Activated naive CD4-positive, alpha-beta T cell treated with Interleukin-2 at 50 U/mL for 16 hours (primary cell): ENCODE measurements at regions not wholly inside any gene's neighbourhood (a gene's known extent, or its start where the extent isn't known, plus 50 kb on each side); places are given as distances from the start of the nearest gene placed in this dataset.
"Not testable (repeated sequence)": the region's sequence is repeated elsewhere in the genome, so short reads cannot be mapped to it uniquely, and the experiment has no call there.

Experiments
- DNase-seq: peaks from one replicate; pipeline ENCODE4 v3.0.0-alpha.2; 2020

DNA sequence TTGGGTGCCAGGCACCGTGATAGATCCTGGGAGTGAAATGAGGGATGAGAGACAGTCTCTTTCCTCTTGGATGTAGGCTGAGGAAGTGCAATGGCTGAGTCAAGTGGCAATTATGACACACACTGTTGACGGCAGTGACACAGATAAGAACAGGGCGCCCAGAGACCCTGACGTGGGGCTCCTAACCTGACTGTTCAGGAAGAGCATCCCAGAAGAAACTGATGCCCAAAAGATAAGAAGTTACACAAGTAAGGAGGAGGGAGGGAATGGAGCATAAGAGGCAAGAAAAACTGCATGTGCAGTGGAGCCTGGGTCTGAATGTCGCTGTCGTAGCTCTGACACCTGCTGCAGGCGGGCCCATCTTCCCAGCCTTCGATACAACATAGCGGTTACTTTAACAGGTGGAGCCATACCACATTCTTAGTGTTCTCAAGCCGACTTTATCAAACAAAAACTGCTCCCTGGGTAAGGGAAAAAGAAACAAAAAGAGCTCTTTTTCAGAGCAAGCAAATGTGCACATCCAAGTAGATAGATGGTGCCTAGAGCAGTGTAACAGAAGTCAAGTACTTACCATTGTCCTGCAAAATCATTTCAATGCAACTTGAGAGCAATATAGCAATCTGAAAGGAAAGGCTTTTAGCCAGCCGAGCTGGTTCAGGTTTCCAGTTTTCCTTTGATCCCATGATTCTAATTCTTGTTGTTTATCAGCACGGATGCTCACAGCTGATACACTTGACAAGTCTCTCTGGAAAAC lies 463.9 kb upstream of the JARID2 start:
- no peak for DNase-seq

DNA sequence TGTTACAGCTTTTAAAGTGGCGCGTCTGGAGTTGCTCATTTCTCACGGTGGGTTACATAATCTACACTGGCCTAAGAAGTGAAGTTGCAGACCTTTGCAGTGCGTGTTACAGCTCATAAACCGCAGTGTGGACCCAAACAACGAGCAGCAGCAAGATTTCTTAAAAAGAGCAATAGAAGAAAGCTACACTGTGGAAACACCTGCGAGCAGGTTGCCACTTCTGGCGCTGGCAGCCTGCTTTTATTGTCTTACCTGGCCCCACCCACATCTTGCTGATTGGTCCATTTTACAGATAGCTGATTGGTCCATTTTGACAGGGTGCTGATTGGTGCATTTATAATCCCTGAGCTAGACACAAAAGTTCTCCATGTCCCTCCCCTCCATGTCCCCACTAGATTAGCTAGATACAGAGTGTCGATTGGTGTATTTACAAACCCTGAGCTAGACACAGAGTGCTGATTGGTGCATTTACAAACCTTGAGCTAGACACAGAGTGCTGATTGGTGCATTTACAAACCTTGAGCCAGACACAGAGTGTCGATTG lies 462.9 kb upstream of the JARID2 start:
- not testable (repeated sequence) for DNase-seq

- no peak for DNase-seq
Observed at GRCh38 chr6:14783594-14783993, 462.3 kb upstream of the JARID2 start.

DNA sequence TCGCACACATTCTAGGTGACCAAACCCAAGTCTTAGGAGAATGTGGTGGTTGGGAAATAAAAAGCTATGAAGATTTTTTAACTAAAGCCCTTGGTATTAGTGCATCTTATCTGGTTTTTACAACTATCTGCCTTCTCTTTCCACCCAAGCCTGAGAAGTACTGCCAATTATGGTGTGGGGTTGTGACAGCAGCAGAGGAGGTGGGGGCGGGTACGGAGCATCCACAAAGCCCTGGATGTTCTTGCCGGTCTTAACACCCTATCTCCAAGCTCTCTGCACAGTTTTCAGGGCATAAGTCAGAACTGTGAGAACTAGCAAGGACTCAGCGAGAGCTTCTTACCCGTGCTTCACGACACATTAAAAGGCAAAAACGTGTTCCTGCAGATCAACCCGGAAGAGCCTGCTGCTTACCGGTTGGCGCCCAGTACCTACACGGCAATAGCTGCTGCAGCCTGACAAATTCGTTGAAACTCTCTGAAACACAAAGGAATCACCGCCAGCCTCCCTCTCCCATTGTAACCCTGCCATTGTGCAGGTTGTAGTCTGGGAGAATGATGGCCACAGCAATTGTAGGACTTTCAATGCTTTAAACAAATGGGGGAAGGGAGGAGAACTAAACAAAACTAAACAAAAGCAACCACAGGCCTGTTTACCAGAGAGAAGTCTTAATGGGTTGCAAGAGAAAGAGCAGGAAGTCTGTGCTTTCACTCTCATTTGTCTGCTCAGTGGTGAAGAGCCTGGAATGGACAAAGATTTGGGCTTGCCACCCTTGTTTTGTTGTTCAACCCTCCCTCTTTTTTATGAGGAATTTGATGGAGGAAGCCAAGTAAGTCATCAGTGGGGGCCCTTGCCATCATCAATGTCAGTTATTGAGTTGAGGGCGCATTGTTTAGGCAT lies 461.0 kb upstream of the JARID2 start:
- DNase-seq: no peak

DNA sequence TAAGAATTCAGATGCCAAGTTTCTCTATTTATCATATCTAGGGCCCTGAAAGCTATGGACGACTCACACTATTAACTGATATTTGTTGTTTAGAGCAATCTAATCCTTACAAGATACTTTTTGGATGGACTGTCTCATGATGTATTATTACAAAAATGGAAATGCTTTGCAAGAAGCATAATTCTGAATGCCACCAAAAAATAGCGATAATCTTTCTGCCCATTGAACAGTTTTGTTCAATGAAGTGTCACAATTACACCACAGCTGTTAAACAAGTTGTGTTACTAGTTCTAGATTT lies 460.4 kb upstream of the JARID2 start:
- DNase-seq: no peak

DNA sequence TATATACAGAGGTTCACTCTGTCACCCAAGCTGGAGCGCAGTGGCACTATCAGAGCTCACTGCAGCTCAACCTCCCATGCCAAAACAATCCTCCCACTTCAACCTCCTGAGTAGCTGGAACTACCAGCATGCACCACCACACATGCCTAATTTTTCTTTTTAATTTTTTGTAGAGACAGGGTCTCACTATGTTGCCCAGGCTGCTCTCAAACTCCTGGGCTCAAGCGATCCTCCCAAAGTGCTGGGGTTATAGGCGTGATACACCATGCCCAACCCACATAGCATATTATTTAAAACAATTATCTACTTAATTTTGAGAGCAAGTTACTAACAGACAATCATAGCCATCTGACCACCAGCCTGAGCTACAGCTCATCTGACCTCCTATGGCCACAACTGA lies 459.9 kb upstream of the JARID2 start:
- DNase-seq: no peak

GRCh38 chr6:14786455-14786854 lies 459.4 kb upstream of the JARID2 start:
- DNase-seq: no peak

GRCh38 chr6:14787250-14787649 lies 458.6 kb upstream of the JARID2 start:
- no peak for DNase-seq

DNA sequence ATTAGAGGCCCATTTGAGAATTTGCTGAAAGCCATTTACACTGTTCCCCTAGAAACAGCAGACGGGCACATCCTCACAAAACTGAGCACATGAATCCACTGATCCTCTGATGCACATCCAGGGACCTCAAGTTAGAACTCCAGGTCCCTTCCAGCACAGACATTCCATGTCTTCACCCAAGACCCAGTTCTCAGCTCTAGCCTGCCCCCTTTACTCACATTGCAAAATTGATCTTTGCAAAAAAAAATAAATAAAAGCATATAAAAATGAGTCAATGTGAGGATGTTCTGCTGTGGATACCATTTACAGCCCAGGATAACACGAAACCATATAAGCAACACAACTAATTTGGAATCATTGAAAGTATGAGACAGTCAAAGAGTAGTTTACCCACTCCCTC lies 458.2 kb upstream of the JARID2 start:
- DNase-seq: no peak

GRCh38 chr6:14789996-14790395 lies 455.9 kb upstream of the JARID2 start:
- DNase-seq: no peak

GRCh38 chr6:14790976-14791375 lies 454.9 kb upstream of the JARID2 start:
- DNase-seq: no peak

DNA sequence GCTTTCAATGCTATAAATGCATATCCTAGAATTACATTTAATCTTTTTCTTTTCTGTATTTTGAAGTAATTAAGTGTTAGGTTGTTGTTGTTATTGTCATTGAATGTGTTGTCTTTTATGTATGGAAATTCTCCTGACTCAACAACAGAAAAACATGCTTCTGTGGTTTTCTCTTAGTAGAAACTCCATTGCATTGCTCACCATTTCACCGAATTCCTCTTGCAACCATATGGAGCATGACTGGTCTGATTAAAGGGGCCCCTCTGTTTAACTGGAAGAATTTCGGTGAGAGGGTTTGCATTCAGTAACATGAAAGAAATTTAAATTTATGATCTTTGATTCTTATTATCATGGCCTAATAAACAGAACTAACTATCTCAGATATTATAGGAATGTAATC lies 454.3 kb upstream of the JARID2 start:
- no peak for DNase-seq

GRCh38 chr6:14792118-14792955 lies 453.5 kb upstream of the JARID2 start:
- no peak for DNase-seq

- DNase-seq: no peak
Observed at GRCh38 chr6:14795451-14795850, 450.4 kb upstream of the JARID2 start.

DNA sequence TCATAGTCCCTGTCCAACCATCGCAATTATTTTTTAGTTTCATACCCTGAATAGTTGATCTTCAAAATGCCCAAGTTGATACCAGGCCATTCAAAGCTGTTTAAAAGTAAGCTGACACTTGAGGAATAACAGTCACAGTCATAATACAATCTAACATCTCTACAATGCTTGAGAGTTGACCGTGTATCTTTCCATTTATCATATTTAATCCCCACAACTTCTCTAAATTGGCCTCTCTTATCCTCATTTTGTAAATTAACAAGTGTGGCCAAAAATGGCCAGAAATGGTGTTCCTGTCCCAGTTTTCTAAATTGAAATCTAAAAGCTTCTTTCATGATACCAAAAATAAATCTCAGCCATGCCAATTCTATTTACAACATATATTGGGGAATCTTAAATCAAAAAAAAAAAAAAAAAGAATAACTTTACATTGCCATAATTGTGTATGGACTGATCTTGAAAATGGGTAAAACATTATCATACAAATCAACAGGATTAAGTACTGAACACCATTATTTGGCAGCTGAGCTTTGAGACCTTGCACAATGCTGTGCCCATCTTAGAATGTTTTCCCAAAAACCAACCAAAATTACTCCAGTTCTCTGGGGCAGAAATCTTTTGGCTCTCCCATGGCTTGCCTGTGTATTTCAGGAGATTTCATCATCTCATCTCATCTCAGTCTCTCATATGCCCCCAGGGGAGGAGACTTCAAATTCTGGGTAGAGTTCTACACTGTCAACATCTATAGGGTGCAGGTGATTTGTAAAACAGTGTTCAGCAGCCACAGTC lies 448.7 kb upstream of the JARID2 start:
- DNase-seq: no peak

DNA sequence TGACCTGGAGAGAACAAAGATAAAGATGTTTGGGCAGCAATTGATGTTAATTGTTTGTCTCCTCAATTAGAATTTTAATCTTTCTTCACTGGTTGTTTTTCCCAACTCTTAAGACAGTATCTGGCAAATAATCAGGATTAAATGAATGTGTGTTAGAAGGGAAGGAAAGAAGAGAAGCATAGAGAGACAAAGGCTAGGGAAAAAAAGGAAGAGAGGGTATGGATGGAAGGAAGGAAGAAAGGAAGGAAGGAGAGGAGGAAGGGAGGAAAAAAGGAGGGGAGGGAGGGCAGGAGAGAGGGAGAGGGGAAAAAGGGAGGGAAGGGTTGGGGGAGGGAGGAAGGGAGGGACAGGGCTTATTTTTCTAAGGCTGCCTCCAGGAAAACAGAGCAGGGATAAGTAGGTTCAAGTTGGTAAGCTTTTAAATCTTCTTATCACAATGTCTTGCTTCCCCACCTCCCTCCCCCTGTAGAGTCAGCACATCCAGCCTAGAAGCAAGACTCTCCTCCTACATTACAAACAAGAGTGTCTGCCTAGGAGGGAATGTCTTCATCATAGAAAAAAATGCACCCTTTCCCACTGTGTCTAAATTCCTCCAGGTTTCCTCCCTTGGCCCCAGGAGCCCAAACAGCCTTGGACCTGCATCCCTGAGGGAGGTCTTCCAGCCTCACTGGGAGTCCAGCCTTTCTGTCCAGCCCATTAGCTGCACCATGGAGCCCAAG lies 447.8 kb upstream of the JARID2 start:
- DNase-seq: no peak

- no peak for DNase-seq
Observed at GRCh38 chr6:14798594-14798982, 447.3 kb upstream of the JARID2 start.

GRCh38 chr6:14798996-14799588 lies 446.8 kb upstream of the JARID2 start:
- no peak for DNase-seq

DNA sequence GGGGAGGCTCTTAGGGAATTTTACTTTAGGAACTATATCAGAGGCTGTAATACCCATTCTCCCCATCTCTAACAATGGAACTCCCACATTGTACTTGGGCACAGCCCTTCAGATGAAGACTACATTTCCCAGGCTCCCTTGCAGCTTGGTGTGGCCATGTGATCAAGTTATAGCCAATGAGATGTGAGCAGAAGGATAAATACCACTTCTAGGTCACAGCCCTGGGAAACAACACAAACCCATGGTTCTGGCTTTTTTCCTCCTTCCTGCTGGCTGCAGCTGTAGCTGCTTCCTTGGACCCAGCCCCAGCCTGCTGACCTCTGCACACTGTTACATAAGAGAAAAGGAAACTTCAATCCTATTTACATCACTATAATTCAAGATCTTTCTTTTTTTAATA lies 445.9 kb upstream of the JARID2 start:
- peak; percentile 27 for DNase-seq

DNA sequence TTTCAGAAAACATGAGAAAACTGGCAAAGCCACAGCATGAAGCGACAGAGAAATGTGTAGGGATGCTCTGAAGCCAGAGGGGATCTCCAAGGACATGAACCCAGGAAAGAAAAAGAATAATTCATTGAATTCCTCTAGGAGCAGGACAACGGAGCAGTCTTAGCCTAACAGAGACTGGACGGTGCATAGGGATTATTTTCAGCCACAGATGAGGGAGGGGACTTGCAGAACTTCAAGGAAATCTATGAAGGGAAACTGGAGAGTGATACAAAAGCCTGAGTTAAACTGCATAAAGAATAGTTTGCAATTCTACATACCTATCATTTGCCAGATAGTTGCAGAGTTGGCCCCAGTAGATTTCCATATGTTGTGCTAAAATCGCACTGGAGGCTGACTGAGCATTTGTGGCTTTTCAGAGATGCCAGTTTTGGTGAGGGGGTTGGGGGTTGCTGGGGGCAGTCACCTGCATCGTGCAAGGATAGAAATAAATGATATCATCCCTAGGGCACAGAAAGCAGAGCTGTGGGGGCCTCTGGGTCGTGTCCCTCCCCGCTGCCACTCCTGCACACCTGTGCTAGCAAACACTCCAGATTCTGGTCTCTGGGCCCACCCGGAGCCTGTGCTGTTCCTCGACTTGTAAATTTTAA lies 443.2 kb upstream of the JARID2 start:
- no peak for DNase-seq
